Peyer's patch (tissue), 4 donors: ENCODE measurements at regions not wholly inside any gene's neighbourhood (a gene's known extent, or its start where the extent isn't known, plus 50 kb on each side); places are given as distances from the start of the nearest gene placed in this dataset.

Experiments used
- DNase-seq, 3 donors: peaks; one replicate each; pipeline ENCODE4 v3.0.0-alpha.2; 2017 to 2019
- H3K27ac ChIP-seq, 4 donors: fragments of 200-600 bp; sonication (generic); one replicate each; pipeline ENCODE4 v1.5.1; 2016 to 2019
- H3K27me3 ChIP-seq, 2 donors: fragments of 200-600 bp; sonication (generic); one replicate each; pipeline ENCODE4 v1.5.1; 2019
- H3K36me3 ChIP-seq, 3 donors: fragments of 200-600 bp; sonication (generic); one replicate each; pipeline ENCODE4 v1.5.1; 2016 to 2019
- H3K4me1 ChIP-seq, 4 donors: fragments of 200-600 bp; sonication (generic); one replicate each; pipeline ENCODE4 v1.5.1; 2016 to 2019
- H3K4me3 ChIP-seq, 4 donors: fragments of 200-600 bp; sonication (generic); 1 replicate in 3 of 4; 2 replicates in 1 of 4; pipeline ENCODE4 v1.5.1; 2016 to 2019; ENCODE audit warnings: mild to moderate bottlenecking in 1 of 4
- H3K9me3 ChIP-seq, 4 donors: fragments of 200-600 bp; sonication (generic); one replicate each; pipeline ENCODE4 v1.5.1; 2016 to 2019; ENCODE audit warnings: mild to moderate bottlenecking in 1 of 4
- CTCF ChIP-seq, 6 experiments: fragments of 450-650 bp in 4 of 6; fragments of 200-600 bp in 2 of 6; sonication (generic) in 1 of 6; IDR thresholded peaks; one replicate each; pipeline ENCODE4 v1.5.1; 2017 to 2019; ENCODE audit warnings: antibody characterized with exemption in 6 of 6, mild to moderate bottlenecking in 3 of 6, moderate library complexity in 1 of 6
- POLR2A ChIP-seq, 2 donors: fragments of 450-650 bp; IDR thresholded peaks; one replicate each; pipeline ENCODE4 v1.5.1; 2017; ENCODE audit warnings: antibody characterized with exemption in 2 of 2, mild to moderate bottlenecking in 2 of 2, moderate library complexity in 2 of 2

GRCh38 chr3:17936736-17937480, 194.5 kb upstream of the TBC1D5 start:
- TF ChIP-seq CTCF (IDR thresholded peaks at IDR 0.05) (no peak), POLR2A (IDR thresholded peaks at IDR 0.05) (no peak)
- Histone ChIP-seq H3K27me3 (no peaks in the 10 kb centered on the region), H3K27ac (no peak overlapping the region), H3K36me3 (no peaks in the 10 kb centered on the region), H3K9me3 (no peaks in the 10 kb centered on the region), H3K4me1 (no peaks in the 10 kb centered on the region), H3K4me3 (no peak overlapping the region)
- DNase-seq, result peak in 1 of 3 donors; percentile 48

- no peak for DNase-seq
Measured at GRCh38 chr3:17935222-17935621, 192.8 kb upstream of the TBC1D5 start.

DNA sequence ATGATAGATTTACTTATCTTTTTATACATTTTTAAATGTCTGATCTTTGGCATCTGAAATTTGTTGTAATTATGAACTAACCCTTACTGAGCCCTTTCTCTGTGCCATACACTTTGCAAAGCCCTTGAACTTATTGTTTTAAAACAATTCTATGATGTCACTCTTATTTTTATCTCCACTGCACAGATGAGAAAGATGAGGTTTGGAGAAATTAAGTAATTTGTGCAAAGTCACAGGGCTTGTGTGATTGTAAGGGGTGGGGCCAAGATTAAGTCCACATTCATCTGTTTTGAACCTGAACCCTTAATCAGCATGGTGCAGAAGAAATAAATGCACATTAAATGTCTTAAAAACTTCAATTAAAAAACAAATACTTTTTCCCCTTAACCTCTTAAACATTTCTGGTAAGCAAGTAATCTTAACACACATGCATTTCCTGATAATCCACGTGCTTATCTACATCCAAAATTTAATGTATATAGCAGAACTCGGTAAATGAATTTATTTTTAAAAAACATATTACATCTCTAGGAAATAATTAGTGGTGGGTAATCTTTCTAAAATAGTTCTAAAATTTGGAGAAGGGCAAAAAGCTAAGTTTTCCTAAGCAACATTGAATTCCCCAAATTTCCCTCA, 189.8 kb upstream of the TBC1D5 start:
- Histone ChIP-seq H3K4me3 (no peak overlapping the region), H3K36me3 (no peaks in the 10 kb centered on the region), H3K27me3 (no peaks in the 10 kb centered on the region), H3K9me3 (no peaks in the 10 kb centered on the region), H3K4me1 (no peaks in the 10 kb centered on the region), H3K27ac (no peak overlapping the region)
- DNase-seq, result no peak
- TF ChIP-seq POLR2A (IDR thresholded peaks at IDR 0.05) (no peak), CTCF (IDR thresholded peaks at IDR 0.05) (no peak)

More at GRCh38 chr3:17935222-17935621, 192.8 kb upstream of the TBC1D5 start:
- H3K27me3 ChIP-seq, result no peaks in the 10 kb centered on the region
- no peak overlapping the region for H3K4me3 ChIP-seq
- H3K27ac ChIP-seq, result no peak overlapping the region
- H3K4me1 ChIP-seq, result no peaks in the 10 kb centered on the region
- TF ChIP-seq CTCF (IDR thresholded peaks at IDR 0.05) (no peak), POLR2A (IDR thresholded peaks at IDR 0.05) (no peak)
- no peaks in the 10 kb centered on the region for H3K9me3 ChIP-seq
- H3K36me3 ChIP-seq, result no peaks in the 10 kb centered on the region

DNA sequence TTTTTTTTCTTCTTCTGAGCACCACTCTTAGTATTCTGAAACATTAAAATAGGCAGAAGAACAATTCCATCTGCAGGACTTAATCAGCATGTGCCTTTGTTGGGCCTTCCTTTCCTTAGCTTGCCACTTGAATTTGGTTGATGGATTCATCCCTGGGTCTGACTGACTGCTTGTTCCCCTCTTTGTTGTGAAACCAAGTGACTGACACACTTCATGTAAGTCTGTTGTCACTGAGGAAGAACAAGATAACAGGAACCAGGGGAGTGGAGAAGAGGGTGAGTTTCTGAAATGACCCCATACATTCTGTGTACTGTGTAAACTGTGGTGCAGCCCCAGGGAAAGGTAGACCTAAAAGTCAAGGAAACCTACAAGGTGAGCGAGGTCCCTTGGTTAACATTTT, 188.7 kb upstream of the TBC1D5 start:
- Histone ChIP-seq H3K27me3 (no peaks in the 10 kb centered on the region), H3K9me3 (no peaks in the 10 kb centered on the region), H3K36me3 (no peaks in the 10 kb centered on the region), H3K27ac (no peak overlapping the region), H3K4me1 (no peaks in the 10 kb centered on the region), H3K4me3 (no peak overlapping the region)
- no peak for TF ChIP-seq POLR2A (IDR thresholded peaks at IDR 0.05)
- no peak for TF ChIP-seq CTCF (IDR thresholded peaks at IDR 0.05)
- no peak for DNase-seq

GRCh38 chr3:17928502-17929145, 186.2 kb upstream of the TBC1D5 start:
- Histone ChIP-seq H3K36me3 (no peaks in the 10 kb centered on the region), H3K9me3 (peaks cover 0 to 4% (median 0%) of the 10 kb centered on the region in 4 donors), H3K4me1 (no peaks in the 10 kb centered on the region), H3K4me3 (no peak overlapping the region), H3K27ac (no peak overlapping the region), H3K27me3 (no peaks in the 10 kb centered on the region)
- no peak for DNase-seq
- TF ChIP-seq CTCF (IDR thresholded peaks at IDR 0.05) (no peak), POLR2A (IDR thresholded peaks at IDR 0.05) (no peak)
